OCI-M1 (cell line): ENCODE measurements at regions not wholly inside any gene's neighbourhood (a gene's known extent, or its start where the extent isn't known, plus 50 kb on each side); places are given as distances from the start of the nearest gene placed in this dataset.
"Not testable (repeated sequence)": the region's sequence is repeated elsewhere in the genome, so short reads cannot be mapped to it uniquely, and the experiment has no call there.

Experiments
- DNase-seq: peaks from one replicate; lab custom pipeline; 2025; lab: John Stamatoyannopoulos, UW

- DNase-seq, result not testable (repeated sequence)
These were observed 64.7 kb downstream of the OR13A1 start for GRCh38 chr10:45250694-45251075.
